ENCODE measurements at regions not wholly inside any gene's neighbourhood (a gene's known extent, or its start where the extent isn't known, plus 50 kb on each side); places are given as distances from the start of the nearest gene placed in this dataset.

DNA sequence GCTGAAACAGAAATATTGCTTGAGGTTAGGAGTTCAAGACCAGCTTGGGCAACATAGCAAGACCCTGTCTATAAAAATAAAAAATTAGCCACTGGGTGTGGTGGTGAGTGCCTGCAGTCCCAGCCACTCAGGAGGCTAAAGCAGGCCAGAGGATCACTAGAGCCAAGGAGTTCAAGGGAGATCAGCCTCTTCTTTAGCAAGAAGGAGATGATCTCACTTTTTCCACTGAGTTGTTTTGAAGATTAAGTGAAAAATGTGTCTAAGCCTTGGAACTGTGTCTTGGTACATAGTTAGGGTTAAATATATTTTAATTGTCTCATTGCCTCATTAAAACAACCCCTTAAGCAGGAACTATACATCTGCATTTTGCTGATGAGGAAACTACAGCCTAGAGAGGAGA is 279.0 kb upstream of the ZFP64 start:
- H3K4me2 ChIP-seq (ENCODE audit: extremely low read depth, insufficient read depth, low read length) = no peak overlapping the region
- H3K9ac ChIP-seq (ENCODE audit: insufficient read depth, low read length) = no peak overlapping the region
- H2AFZ ChIP-seq (ENCODE audit: low read length) = no peak overlapping the region
- no peak overlapping the region for H3K27ac ChIP-seq (ENCODE audit: insufficient read depth, low read length)
- no peaks in the 10 kb centered on the region for H3K36me3 ChIP-seq (ENCODE audit: control insufficient read depth, insufficient read depth, low read length)
- H3K79me2 ChIP-seq (ENCODE audit: control insufficient read depth, insufficient read depth, low read length) = no peaks in the 10 kb centered on the region
- DNase-seq (ENCODE audit: low read depth in 2 of 2) = no peak
- no peaks in the 10 kb centered on the region for H3K4me1 ChIP-seq (ENCODE audit: control insufficient read depth, extremely low read depth, insufficient read depth, low read length)
- H3K27me3 ChIP-seq (ENCODE audit: control insufficient read depth, insufficient read depth, low read length) = no peaks in the 10 kb centered on the region
- no peaks in the 10 kb centered on the region for H3K9me3 ChIP-seq (ENCODE audit: control insufficient read depth, insufficient read depth, low read depth, low read length)
- TF ChIP-seq, protein P1, sequence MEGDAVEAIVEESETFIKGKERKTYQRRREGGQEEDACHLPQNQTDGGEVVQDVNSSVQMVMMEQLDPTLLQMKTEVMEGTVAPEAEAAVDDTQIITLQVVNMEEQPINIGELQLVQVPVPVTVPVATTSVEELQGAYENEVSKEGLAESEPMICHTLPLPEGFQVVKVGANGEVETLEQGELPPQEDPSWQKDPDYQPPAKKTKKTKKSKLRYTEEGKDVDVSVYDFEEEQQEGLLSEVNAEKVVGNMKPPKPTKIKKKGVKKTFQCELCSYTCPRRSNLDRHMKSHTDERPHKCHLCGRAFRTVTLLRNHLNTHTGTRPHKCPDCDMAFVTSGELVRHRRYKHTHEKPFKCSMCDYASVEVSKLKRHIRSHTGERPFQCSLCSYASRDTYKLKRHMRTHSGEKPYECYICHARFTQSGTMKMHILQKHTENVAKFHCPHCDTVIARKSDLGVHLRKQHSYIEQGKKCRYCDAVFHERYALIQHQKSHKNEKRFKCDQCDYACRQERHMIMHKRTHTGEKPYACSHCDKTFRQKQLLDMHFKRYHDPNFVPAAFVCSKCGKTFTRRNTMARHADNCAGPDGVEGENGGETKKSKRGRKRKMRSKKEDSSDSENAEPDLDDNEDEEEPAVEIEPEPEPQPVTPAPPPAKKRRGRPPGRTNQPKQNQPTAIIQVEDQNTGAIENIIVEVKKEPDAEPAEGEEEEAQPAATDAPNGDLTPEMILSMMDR (conservative IDR thresholded peaks at IDR 0.05 in 1 of 2, IDR thresholded peaks at IDR 0.05 in 1 of 2; ENCODE audit: low read depth in 1 of 2, low read length in 2 of 2) = no peak
- no peak for TF ChIP-seq EZH2 (IDR thresholded peaks at IDR 0.05; ENCODE audit: low read length, missing control alignments)
- H4K20me1 ChIP-seq (ENCODE audit: control insufficient read depth, extremely low read depth, insufficient read depth, low read length) = no peaks in the 10 kb centered on the region
- H3K4me3 ChIP-seq (replicated peaks in 1 of 4; ENCODE audit: control extremely low read depth in 1 of 4, insufficient read depth in 1 of 4, low read depth in 3 of 4, low read length in 4 of 4) = no peak overlapping the region

DNA sequence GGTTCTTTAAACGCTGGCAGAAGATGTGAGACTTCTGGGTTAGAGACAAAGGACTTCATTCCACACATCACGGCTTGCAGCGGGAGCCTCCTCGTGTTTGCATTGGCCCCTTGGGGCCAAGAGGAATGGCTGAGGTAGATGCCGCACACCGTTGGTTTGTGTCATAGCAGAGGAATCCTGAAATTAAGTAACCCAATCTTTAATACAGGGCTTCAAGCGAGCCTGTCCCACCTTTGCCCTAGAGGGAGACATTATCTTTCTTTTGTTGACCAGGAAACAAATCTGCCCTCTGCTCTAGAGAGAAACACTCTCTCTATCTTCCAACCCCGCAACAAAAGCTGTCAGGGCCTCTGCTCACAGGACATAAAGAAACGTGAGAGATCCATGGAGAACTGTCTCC is 277.5 kb upstream of the ZFP64 start:
- Histone ChIP-seq H3K4me2 (ENCODE audit: extremely low read depth, insufficient read depth, low read length) (no peak overlapping the region), H3K4me1 (ENCODE audit: control insufficient read depth, extremely low read depth, insufficient read depth, low read length) (no peaks in the 10 kb centered on the region), H3K79me2 (ENCODE audit: control insufficient read depth, insufficient read depth, low read length) (no peaks in the 10 kb centered on the region), H3K36me3 (ENCODE audit: control insufficient read depth, insufficient read depth, low read length) (no peaks in the 10 kb centered on the region), H2AFZ (ENCODE audit: low read length) (no peak overlapping the region), H3K9me3 (ENCODE audit: control insufficient read depth, insufficient read depth, low read depth, low read length) (no peaks in the 10 kb centered on the region), H3K27ac (ENCODE audit: insufficient read depth, low read length) (no peak overlapping the region), H3K27me3 (ENCODE audit: control insufficient read depth, insufficient read depth, low read length) (no peaks in the 10 kb centered on the region), H4K20me1 (ENCODE audit: control insufficient read depth, extremely low read depth, insufficient read depth, low read length) (no peaks in the 10 kb centered on the region), H3K9ac (ENCODE audit: insufficient read depth, low read length) (no peak overlapping the region), H3K4me3 (replicated peaks in 1 of 4; ENCODE audit: control extremely low read depth in 1 of 4, insufficient read depth in 1 of 4, low read depth in 3 of 4, low read length in 4 of 4) (no peak overlapping the region)
- no peak for TF ChIP-seq EZH2 (IDR thresholded peaks at IDR 0.05; ENCODE audit: low read length, missing control alignments)
- TF ChIP-seq, protein P1 (conservative IDR thresholded peaks at IDR 0.05 in 1 of 2, IDR thresholded peaks at IDR 0.05 in 1 of 2; ENCODE audit: low read depth in 1 of 2, low read length in 2 of 2) = no peak
- no peak for DNase-seq (ENCODE audit: low read depth in 2 of 2)

DNA sequence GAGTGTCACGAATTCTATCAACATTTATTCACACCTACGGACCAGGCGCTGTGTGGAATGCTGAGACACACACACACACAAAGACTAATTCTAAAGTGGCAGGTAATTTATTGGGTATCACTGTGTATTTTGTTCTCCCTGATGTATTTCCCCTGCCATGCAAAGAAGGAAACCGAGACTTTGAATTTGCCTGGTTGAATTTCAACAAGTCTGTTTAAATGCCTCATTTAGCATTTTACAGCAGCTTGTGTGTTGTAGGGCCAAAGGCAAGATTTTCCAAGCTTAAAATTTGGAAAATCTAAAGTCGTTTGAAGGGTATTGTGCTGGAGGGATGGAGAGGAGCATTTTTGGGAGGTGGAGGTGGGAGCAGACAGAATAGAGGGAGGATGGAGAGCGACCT is 274.4 kb upstream of the ZFP64 start:
- TF ChIP-seq EZH2 (IDR thresholded peaks at IDR 0.05; ENCODE audit: low read length, missing control alignments) = no peak
- TF ChIP-seq, protein P1 (conservative IDR thresholded peaks at IDR 0.05 in 1 of 2, IDR thresholded peaks at IDR 0.05 in 1 of 2; ENCODE audit: low read depth in 1 of 2, low read length in 2 of 2) = no peak
- no peaks in the 10 kb centered on the region for H3K9me3 ChIP-seq (ENCODE audit: control insufficient read depth, insufficient read depth, low read depth, low read length)
- no peak overlapping the region for H3K4me2 ChIP-seq (ENCODE audit: extremely low read depth, insufficient read depth, low read length)
- no peaks in the 10 kb centered on the region for H4K20me1 ChIP-seq (ENCODE audit: control insufficient read depth, extremely low read depth, insufficient read depth, low read length)
- H3K27me3 ChIP-seq (ENCODE audit: control insufficient read depth, insufficient read depth, low read length) = no peaks in the 10 kb centered on the region
- no peaks in the 10 kb centered on the region for H3K79me2 ChIP-seq (ENCODE audit: control insufficient read depth, insufficient read depth, low read length)
- no peak overlapping the region for H2AFZ ChIP-seq (ENCODE audit: low read length)
- H3K36me3 ChIP-seq (ENCODE audit: control insufficient read depth, insufficient read depth, low read length) = no peaks in the 10 kb centered on the region
- DNase-seq (ENCODE audit: low read depth in 2 of 2) = no peak
- H3K4me1 ChIP-seq (ENCODE audit: control insufficient read depth, extremely low read depth, insufficient read depth, low read length) = no peaks in the 10 kb centered on the region
- no peak overlapping the region for H3K9ac ChIP-seq (ENCODE audit: insufficient read depth, low read length)
- no peak overlapping the region for H3K4me3 ChIP-seq (replicated peaks in 1 of 4; ENCODE audit: control extremely low read depth in 1 of 4, insufficient read depth in 1 of 4, low read depth in 3 of 4, low read length in 4 of 4)
- H3K27ac ChIP-seq (ENCODE audit: insufficient read depth, low read length) = no peak overlapping the region
